DOHH2 (cell line): ENCODE measurements at regions not wholly inside any gene's neighbourhood (a gene's known extent, or its start where the extent isn't known, plus 50 kb on each side); places are given as distances from the start of the nearest gene placed in this dataset.

Source experiments
- H3F3A ChIP-seq: fragments of 200-600 bp; sonication (generic), shearing (Covaris generic); 2 replicates; pipeline ENCODE4 v1.6.0; 2016; ENCODE audit warnings: antibody characterized with exemption, mild to moderate bottlenecking; ENCODE audit not compliant: control insufficient read depth, insufficient read depth
- H3K27ac ChIP-seq: fragments of 200-600 bp; sonication (generic); 2 replicates; pipeline ENCODE4 v1.5.1; 2014; ENCODE audit warnings: low read depth, mild to moderate bottlenecking, low read length, moderate library complexity
- H3K27me3 ChIP-seq: fragments of 200-600 bp; sonication (generic); 2 replicates; pipeline ENCODE4 v1.6.1; 2014; ENCODE audit warnings: mild to moderate bottlenecking, low read length, mixed read lengths; ENCODE audit not compliant: control insufficient read depth
- H3K36me3 ChIP-seq: fragments of 200-600 bp; sonication (generic); 2 replicates; pipeline ENCODE4 v1.6.1; 2014; ENCODE audit warnings: mild to moderate bottlenecking, low read length, moderate library complexity, mixed read lengths; ENCODE audit not compliant: control insufficient read depth
- H3K4me1 ChIP-seq: fragments of 200-600 bp; sonication (generic); 2 replicates; pipeline ENCODE4 v1.6.1; 2014; ENCODE audit warnings: mild to moderate bottlenecking, low read length, mixed read lengths; ENCODE audit not compliant: control insufficient read depth
- H3K4me2 ChIP-seq: fragments of 200-600 bp; sonication (generic); 2 replicates; pipeline ENCODE4 v1.6.0; 2014; ENCODE audit warnings: mild to moderate bottlenecking, low read length, moderate library complexity
- H3K4me3 ChIP-seq: fragments of 200-600 bp; sonication (generic); 2 replicates; pipeline ENCODE4 v1.5.1; 2014; ENCODE audit warnings: mild to moderate bottlenecking, low read length, mixed read lengths
- H3K79me2 ChIP-seq: fragments of 200-600 bp; sonication (generic); 2 replicates; pipeline ENCODE4 v1.6.1; 2014; ENCODE audit warnings: mild to moderate bottlenecking, low read length, mixed read lengths; ENCODE audit not compliant: control insufficient read depth
- H3K9me2 ChIP-seq: fragments of 200-600 bp; sonication (generic); replicated peaks from 2 replicates; pipeline ENCODE4 v1.6.1; 2014; ENCODE audit warnings: mild to moderate bottlenecking, low read length, mixed read lengths; ENCODE audit not compliant: control insufficient read depth
- H3K9me3 ChIP-seq: fragments of 200-600 bp; sonication (generic); 2 replicates; pipeline ENCODE4 v1.6.1; 2014; ENCODE audit warnings: antibody characterized with exemption, low read length, mixed read lengths; ENCODE audit not compliant: control insufficient read depth, insufficient read depth
- H4K20me1 ChIP-seq: fragments of 200-600 bp; sonication (generic); 2 replicates; pipeline ENCODE4 v1.6.0; 2014; ENCODE audit warnings: low read depth, mild to moderate bottlenecking, antibody characterized with exemption, low read length, moderate library complexity; ENCODE audit not compliant: control insufficient read depth, insufficient read depth
- CTCF ChIP-seq: fragments of 200-600 bp; sonication (generic); IDR thresholded peaks from one replicate; pipeline ENCODE4 v1.5.1; 2014; ENCODE audit warnings: antibody characterized with exemption, mild to moderate bottlenecking, low read depth, low read length; ENCODE audit not compliant: poor library complexity, severe bottlenecking
- EZH2phosphoT487 ChIP-seq: fragments of 200-600 bp; sonication (generic); IDR thresholded peaks from 2 replicates; pipeline ENCODE4 v1.6.1; 2017; ENCODE audit warnings: borderline replicate concordance, mild to moderate bottlenecking, antibody characterized with exemption, low read length, moderate library complexity, mixed read lengths

DNA sequence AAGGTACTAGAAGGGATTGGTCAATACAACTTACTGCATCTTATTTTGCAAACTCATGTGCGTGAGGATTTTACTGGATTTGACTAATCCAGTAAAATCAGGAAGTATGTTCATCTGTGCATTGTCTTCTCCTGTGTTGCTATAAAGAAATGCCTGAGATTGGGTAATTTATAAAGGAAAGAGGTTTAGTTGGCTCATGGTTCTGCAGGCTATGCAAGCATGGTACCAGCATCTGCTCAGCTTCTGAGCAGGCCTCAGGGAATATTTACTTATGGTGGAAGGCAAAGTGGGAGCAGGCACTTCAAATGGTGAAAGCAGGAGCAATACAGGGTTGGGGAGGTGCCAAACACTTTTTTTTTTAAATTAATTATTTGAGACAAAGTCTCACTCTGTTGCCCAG is 2199.5 kb upstream of the WWC1 start:
- no peaks in the 10 kb centered on the region for H3K9me3 ChIP-seq
- no peak overlapping the region for H3K4me2 ChIP-seq
- no peaks in the 10 kb centered on the region for H3K79me2 ChIP-seq
- no peaks in the 10 kb centered on the region for H3F3A ChIP-seq
- H3K27me3 ChIP-seq = no peaks in the 10 kb centered on the region
- TF ChIP-seq CTCF (no peak), EZH2phosphoT487 (no peak)
- H3K27ac ChIP-seq = no peak overlapping the region
- no peak overlapping the region for H3K4me3 ChIP-seq
- H3K4me1 ChIP-seq = no peaks in the 10 kb centered on the region
- H3K36me3 ChIP-seq = no peaks in the 10 kb centered on the region
- H3K9me2 ChIP-seq = no peaks in the 10 kb centered on the region
- H4K20me1 ChIP-seq = no peaks in the 10 kb centered on the region

- no peaks in the 10 kb centered on the region for H3K79me2 ChIP-seq
- no peaks in the 10 kb centered on the region for H3K36me3 ChIP-seq
- no peaks in the 10 kb centered on the region for H3F3A ChIP-seq
- TF ChIP-seq CTCF (no peak), EZH2phosphoT487 (no peak)
- no peaks in the 10 kb centered on the region for H3K27me3 ChIP-seq
- no peaks in the 10 kb centered on the region for H3K9me3 ChIP-seq
- H3K4me3 ChIP-seq = no peak overlapping the region
- no peaks in the 10 kb centered on the region for H3K4me1 ChIP-seq
- no peak overlapping the region for H3K27ac ChIP-seq
- no peaks in the 10 kb centered on the region for H4K20me1 ChIP-seq
- no peak overlapping the region for H3K4me2 ChIP-seq
- no peaks in the 10 kb centered on the region for H3K9me2 ChIP-seq
Measured at GRCh38 chr5:166093312-166093711, 2198.1 kb upstream of the WWC1 start.

DNA sequence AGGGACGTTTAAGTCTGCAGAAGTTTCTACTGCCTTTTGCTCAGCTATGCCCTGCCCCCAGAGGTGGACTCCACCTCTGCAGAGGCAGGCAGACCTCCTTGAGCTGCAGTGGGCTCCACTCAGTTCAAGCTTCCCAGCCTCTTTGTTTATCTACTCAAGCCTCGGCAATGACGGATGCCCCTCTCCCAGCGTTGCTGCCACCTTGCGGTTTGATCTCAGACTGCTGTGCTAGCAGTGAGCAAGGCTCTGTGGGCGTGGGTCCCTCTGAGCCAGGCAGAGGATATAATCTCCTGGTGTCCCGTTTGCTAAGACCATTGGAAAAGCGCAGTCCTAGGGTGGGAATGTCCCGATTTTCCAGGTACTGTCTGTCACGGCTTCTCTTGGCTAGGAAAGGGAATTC is 2188.5 kb upstream of the WWC1 start:
- H3K36me3 ChIP-seq = no peaks in the 10 kb centered on the region
- H3F3A ChIP-seq = no peaks in the 10 kb centered on the region
- H3K4me2 ChIP-seq = no peak overlapping the region

More for the DNA sequence above, 2188.5 kb upstream of the WWC1 start:
- TF ChIP-seq CTCF = no peak
- no peak for TF ChIP-seq EZH2phosphoT487
- no peak overlapping the region for H3K27ac ChIP-seq
- H4K20me1 ChIP-seq = no peaks in the 10 kb centered on the region
- H3K4me3 ChIP-seq = no peak overlapping the region
- H3K9me3 ChIP-seq = no peaks in the 10 kb centered on the region
- H3K4me1 ChIP-seq = no peaks in the 10 kb centered on the region
- H3K79me2 ChIP-seq = no peaks in the 10 kb centered on the region
- H3K27me3 ChIP-seq = no peaks in the 10 kb centered on the region
- H3K9me2 ChIP-seq = no peaks in the 10 kb centered on the region
